H1 (cell line): ENCODE measurements at regions not wholly inside any gene's neighbourhood (a gene's known extent, or its start where the extent isn't known, plus 50 kb on each side); places are given as distances from the start of the nearest gene placed in this dataset.
A peak's percentile ranks its signal among the peaks of the same experiment; 100 is the strongest.

Source experiments
- CTCF ChIA-PET: fragments of 300-600 bp; sonication (Branson Sonifier 250); formaldehyde crosslinking; loops from one replicate; lab custom pipeline; 2021; ENCODE audit not compliant: partially characterized antibody; lab: Charles Lee
- POLR2A ChIA-PET: fragments of 300-600 bp; sonication (Branson Sonifier 250); formaldehyde crosslinking; loops from one replicate; lab custom pipeline; 2021; ENCODE audit warnings: inconsistent platforms; ENCODE audit not compliant: partially characterized antibody; lab: Charles Lee
- DNase-seq, 2 experiments: peaks; one replicate each; pipeline versions ENCODE4 v3.0.0 to v3.0.0-alpha.2; 2010 to 2022; ENCODE audit warnings: low spot score in 2 of 2, low read depth in 1 of 2, mixed read lengths in 1 of 2
- FAIRE-seq: peaks from 2 replicates; lab custom pipeline; 2011; peaks lifted over from hg19 to GRCh38; lab: Jason Lieb, UNC
- H2AFZ ChIP-seq: 2 replicates; pipeline ENCODE4 v1.8.1; 2012; ENCODE audit warnings: low read length, inconsistent platforms
- H2AK5ac ChIP-seq: 2 replicates; pipeline ENCODE4 v1.6.1; 2013; ENCODE audit warnings: low read depth, low read length
- H2BK120ac ChIP-seq: replicated peaks from 2 replicates; pipeline ENCODE3; 2013; ENCODE audit warnings: low read depth, low read length, inconsistent platforms
- H2BK12ac ChIP-seq: 2 replicates; pipeline ENCODE4 v1.6.1; 2013; ENCODE audit warnings: low read depth, low read length
- H2BK15ac ChIP-seq: 2 replicates; pipeline ENCODE4 v1.6.1; 2013; ENCODE audit warnings: low read length
- H2BK20ac ChIP-seq: 2 replicates; pipeline ENCODE4 v1.6.1; 2013; ENCODE audit warnings: low read length
- H2BK5ac ChIP-seq: 2 replicates; pipeline ENCODE4 v1.6.1; 2013; ENCODE audit warnings: low read depth, low read length
- H3K14ac ChIP-seq: 2 replicates; pipeline ENCODE4 v1.6.1; 2013; ENCODE audit warnings: inconsistent platforms; ENCODE audit not compliant: insufficient read length
- H3K18ac ChIP-seq: 2 replicates; pipeline ENCODE4 v1.6.1; 2013; ENCODE audit warnings: low read length; ENCODE audit errors: extremely low read depth
- H3K23ac ChIP-seq: 2 replicates; pipeline ENCODE4 v1.6.1; 2013; ENCODE audit warnings: inconsistent platforms; ENCODE audit not compliant: insufficient read length
- H3K23me2 ChIP-seq: 2 replicates; pipeline ENCODE4 v1.6.1; 2013; ENCODE audit warnings: low read depth, low read length
- H3K27ac ChIP-seq: 2 replicates; pipeline ENCODE4 v1.6.1; 2011; ENCODE audit warnings: low read depth, low read length, inconsistent platforms
- H3K27me3 ChIP-seq, 4 experiments: replicated peaks in 1 of 4; 1 replicate in 1 of 4; 2 replicates in 3 of 4; pipeline versions ENCODE4 v1.6.1 to v1.8.1; 2011 to 2013; ENCODE audit warnings: low read length in 3 of 4, mild to moderate bottlenecking in 3 of 4, inconsistent platforms in 2 of 4, mixed read lengths in 2 of 4, moderate library complexity in 1 of 4; ENCODE audit not compliant: control insufficient read depth in 3 of 4, insufficient read depth in 3 of 4; ENCODE audit errors: extremely low read depth in 1 of 4
- H3K36me3 ChIP-seq, 4 experiments: 2 replicates each; pipeline versions ENCODE4 v1.6.1 to v1.8.1; 2011 to 2013; ENCODE audit warnings: mild to moderate bottlenecking in 4 of 4, low read length in 3 of 4, moderate library complexity in 2 of 4, control low read depth in 1 of 4, inconsistent platforms in 1 of 4; ENCODE audit not compliant: insufficient read depth in 4 of 4, control insufficient read depth in 2 of 4
- H3K4ac ChIP-seq: replicated peaks from 2 replicates; pipeline ENCODE3; 2013; ENCODE audit warnings: low read length, low read depth, mixed read lengths, inconsistent platforms; ENCODE audit not compliant: insufficient read length
- H3K4me1 ChIP-seq, 4 experiments: replicated peaks in 1 of 4; 1 replicate in 1 of 4; 2 replicates in 3 of 4; pipeline versions ENCODE4 v1.6.1 to v1.8.1; 2011 to 2013; ENCODE audit warnings: low read length in 3 of 4, inconsistent platforms in 2 of 4, mixed read lengths in 1 of 4; ENCODE audit not compliant: insufficient read depth in 4 of 4, control insufficient read depth in 3 of 4
- H3K4me2 ChIP-seq, 2 experiments: 2 replicates each; pipeline versions ENCODE4 v1.6.1 to v1.8.1; 2011 to 2013; ENCODE audit warnings: low read depth in 2 of 2, low read length in 2 of 2, control low read depth in 1 of 2, inconsistent platforms in 1 of 2, mild to moderate bottlenecking in 1 of 2; ENCODE audit not compliant: insufficient read depth in 1 of 2
- H3K4me3 ChIP-seq, 4 experiments: fragments of 200-600, 300-600 bp in 1 of 4; sonication (generic), shearing (Covaris generic), sonication (Bioruptor Twin) in 1 of 4; 2 replicates each; pipeline versions ENCODE4 v1.5.1 to v1.8.1; 2011 to 2016; ENCODE audit warnings: low read length in 4 of 4, low read depth in 3 of 4, control low read depth in 2 of 4, inconsistent platforms in 2 of 4, mild to moderate bottlenecking in 2 of 4, mixed read lengths in 1 of 4, moderate library complexity in 1 of 4; ENCODE audit not compliant: insufficient read depth in 2 of 4; ENCODE audit errors: extremely low read depth in 1 of 4
- H3K56ac ChIP-seq: replicated peaks from 2 replicates; pipeline ENCODE3; 2013; ENCODE audit warnings: low read depth, mild to moderate bottlenecking, mixed read lengths, low read length, inconsistent platforms; ENCODE audit not compliant: insufficient read length
- H3K79me1 ChIP-seq: 2 replicates; pipeline ENCODE4 v1.6.1; 2013; ENCODE audit warnings: low read depth, low read length, control low read depth
- H3K79me2 ChIP-seq, 2 experiments: 2 replicates each; pipeline versions ENCODE4 v1.6.1 to v1.8.1; 2012 to 2013; ENCODE audit warnings: low read length in 2 of 2, mild to moderate bottlenecking in 2 of 2, inconsistent platforms in 1 of 2; ENCODE audit not compliant: insufficient read depth in 2 of 2, control insufficient read depth in 1 of 2
- H3K9ac ChIP-seq, 4 experiments: replicated peaks in 1 of 4; 1 replicate in 1 of 4; 2 replicates in 3 of 4; pipeline versions ENCODE4 v1.6.1 to v1.8.1; 2011 to 2013; ENCODE audit warnings: low read depth in 3 of 4, low read length in 3 of 4, control low read depth in 2 of 4, mild to moderate bottlenecking in 2 of 4, moderate library complexity in 2 of 4, inconsistent platforms in 1 of 4; ENCODE audit errors: extremely low read depth in 1 of 4
- H3K9me3 ChIP-seq, 2 experiments: 2 replicates each; pipeline versions ENCODE4 v1.6.1 to v1.8.1; 2012 to 2013; ENCODE audit warnings: mild to moderate bottlenecking in 2 of 2, moderate library complexity in 2 of 2, control low read depth in 1 of 2, inconsistent platforms in 1 of 2, low read depth in 1 of 2, low read length in 1 of 2, mixed read lengths in 1 of 2; ENCODE audit not compliant: insufficient read depth in 2 of 2
- H4K20me1 ChIP-seq, 2 experiments: replicated peaks in 1 of 2; 2 replicates each; pipeline versions ENCODE3 to v1.8.1; 2011 to 2013; ENCODE audit warnings: inconsistent platforms in 2 of 2, low read length in 2 of 2, mild to moderate bottlenecking in 1 of 2; ENCODE audit not compliant: insufficient read depth in 2 of 2, control insufficient read depth in 1 of 2
- H4K5ac ChIP-seq: 2 replicates; pipeline ENCODE4 v1.6.1; 2013; ENCODE audit warnings: low read length, low read depth, mixed read lengths, inconsistent platforms; ENCODE audit not compliant: insufficient read length
- H4K8ac ChIP-seq: 2 replicates; pipeline ENCODE4 v1.8.0; 2013; ENCODE audit warnings: mild to moderate bottlenecking, moderate library complexity, low read length, inconsistent platforms; ENCODE audit not compliant: insufficient read depth; ENCODE audit errors: extremely low read depth
- H4K91ac ChIP-seq: replicated peaks from 2 replicates; pipeline ENCODE3; 2013; ENCODE audit warnings: low read length, mixed read lengths, inconsistent platforms; ENCODE audit not compliant: insufficient read length
- ASH2L ChIP-seq: fragments of 200-600, 300-600 bp; sonication (generic); IDR thresholded peaks from one replicate; pipeline ENCODE4 v1.7.1; 2017; ENCODE audit warnings: low read length
- EP300 ChIP-seq, 2 experiments: IDR thresholded peaks; 1 replicate in 1 of 2; 2 replicates in 1 of 2; pipeline ENCODE4 v1.6.1; 2011 to 2012; ENCODE audit warnings: low read depth in 2 of 2, low read length in 2 of 2, mild to moderate bottlenecking in 2 of 2, borderline replicate concordance in 1 of 2, inconsistent platforms in 1 of 2, moderate library complexity in 1 of 2
- KDM1A ChIP-seq: fragments of 200-600, 300-600 bp; sonication (generic); IDR thresholded peaks from 2 replicates; pipeline ENCODE4 v1.7.1; 2016; ENCODE audit warnings: mild to moderate bottlenecking, low read length, borderline replicate concordance
- SIRT6 ChIP-seq: IDR thresholded peaks from one replicate; pipeline ENCODE4 v1.7.1; 2012; ENCODE audit warnings: low read length, inconsistent platforms
- SP4 ChIP-seq: IDR thresholded peaks from 2 replicates; pipeline ENCODE4 v1.6.1; 2012; ENCODE audit warnings: low read length, inconsistent platforms
- SUZ12 ChIP-seq: fragments of 200-600 bp; sonication (generic); IDR thresholded peaks from 2 replicates; pipeline ENCODE4 v1.6.1; 2012; ENCODE audit warnings: mild to moderate bottlenecking, inconsistent platforms, low read length, moderate library complexity, mixed read lengths
- TAF7 ChIP-seq: optimal IDR thresholded peaks from 2 replicates; pipeline ENCODE3; 2011; ENCODE audit warnings: low read depth, mild to moderate bottlenecking, inconsistent platforms, low read length, moderate library complexity, borderline replicate concordance
- TEAD4 ChIP-seq: IDR thresholded peaks from 2 replicates; pipeline ENCODE4 v1.6.1; 2012; ENCODE audit warnings: low read depth, low read length, inconsistent platforms, mixed read lengths
- WGBS, 2 experiments: shearing (Covaris generic) in 1 of 2; methylation state at CpG; one replicate each; pipeline versions ENCODE4 v1.1.6 to v1.1.7; 2013 to 2015; ENCODE audit warnings: low lambda C conversion rate in 2 of 2, mixed read lengths in 2 of 2, inconsistent platforms in 1 of 2, low coverage in 1 of 2, missing lambda C conversion rate in 1 of 2; ENCODE audit not compliant: insufficient replicate concordance in 2 of 2, insufficient coverage in 1 of 2, insufficient read length in 1 of 2; ENCODE audit errors: extremely low coverage in 1 of 2, missing lambda C conversion rate in 1 of 2; 5-methylcytosine and 5-hydroxymethylcytosine counted together

DNA sequence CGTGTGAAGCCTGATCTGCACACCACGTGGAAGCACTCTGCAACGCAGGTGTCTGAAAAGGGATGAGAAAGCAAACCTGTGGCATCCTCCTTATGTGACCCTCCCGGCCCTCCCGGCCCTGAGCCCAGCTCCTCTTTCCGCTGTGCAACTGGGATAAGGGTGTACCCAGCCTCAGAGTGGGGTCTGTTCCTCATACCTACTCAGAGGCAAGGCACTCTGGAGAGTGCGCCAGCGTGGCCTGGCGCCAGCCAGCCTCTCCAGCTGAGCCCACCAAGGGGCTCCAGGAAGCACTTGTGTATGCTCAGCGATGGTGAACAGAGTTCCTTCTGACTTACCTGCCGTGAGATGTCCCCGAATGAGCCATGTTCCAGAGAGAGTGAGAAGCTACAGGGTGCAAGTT, 102.8 kb downstream of the IRX1 start:
- Histone ChIP-seq H3K9ac (no peak overlapping the region), H3K14ac (no peak overlapping the region), H2BK120ac (no peak overlapping the region), H3K79me2 (no peaks in the 10 kb centered on the region), H4K8ac (no peak overlapping the region; the same call in 1 of the 2 replicates), H3K27ac (no peak overlapping the region), H4K5ac (no peak overlapping the region), H3K23ac (no peak overlapping the region), H2BK15ac (0 out of 2 replicates have a peak overlapping the region, but pooled peaks have one; percentile 21), H2BK5ac (no peak overlapping the region), H3K18ac (no peak overlapping the region), H3K36me3 (no peaks in the 10 kb centered on the region), H2BK12ac (no peak overlapping the region), H3K23me2 (peaks cover 2% of the 10 kb centered on the region; the same call in 1 of the 2 replicates), H3K9me3 (no peaks in the 10 kb centered on the region), H4K91ac (no peak overlapping the region), H3K4me2 (no peak overlapping the region), H2AK5ac (no peak overlapping the region), H3K79me1 (no peaks in the 10 kb centered on the region), H3K27me3 (no peaks in the 10 kb centered on the region), H3K4me1 (peaks cover 0 to 4% (median 1%) of the 10 kb centered on the region in 4 experiments; a peak in 4 of 7 replicates), H2BK20ac (no peak overlapping the region), H3K56ac (no peak overlapping the region), H3K4me3 (no peak overlapping the region), H4K20me1 (no peaks in the 10 kb centered on the region), H3K4ac (no peak overlapping the region), H2AFZ (peak overlapping the region; percentile 70; the same call in 1 of the 2 replicates)
- no peak for FAIRE-seq
- TF ChIP-seq TEAD4 (no peak), SP4 (no peak), TAF7 (no peak), ASH2L (no peak), SIRT6 (no peak), EP300 (IDR thresholded peaks at IDR 0.05; ENCODE audit: borderline replicate concordance in 1 of 2, low read depth in 2 of 2, low read length in 2 of 2) (no peak), KDM1A (no peak), SUZ12 (no peak)
- no peak for DNase-seq
- 92% methylated on average over 12 of the region's 12 CpGs; no CpG with 5 or more reads in 1 of the 2 experiments for WGBS, 2 experiments
- POLR2A ChIA-PET = no interaction called here
- CTCF ChIA-PET = no interaction called here
